A673 (cell line): ENCODE measurements at regions not wholly inside any gene's neighbourhood (a gene's known extent, or its start where the extent isn't known, plus 50 kb on each side); places are given as distances from the start of the nearest gene placed in this dataset.

Experiments
- CTCF ChIP-seq: fragments of 300-800, 200-600 bp; sonication (generic); conservative IDR thresholded peaks from 2 replicates; pipeline ENCODE4 v1.5.1; 2017; ENCODE audit warnings: low read depth, mild to moderate bottlenecking, antibody characterized with exemption, low read length, moderate library complexity, mixed read lengths
- EZH2 ChIP-seq: fragments of 200-600 bp; sonication (generic); IDR thresholded peaks from 2 replicates; pipeline ENCODE4 v1.6.1; 2017; ENCODE audit warnings: borderline replicate concordance, low read depth, mild to moderate bottlenecking, mixed read lengths, antibody characterized with exemption, low read length; ENCODE audit not compliant: poor library complexity, severe bottlenecking

DNA sequence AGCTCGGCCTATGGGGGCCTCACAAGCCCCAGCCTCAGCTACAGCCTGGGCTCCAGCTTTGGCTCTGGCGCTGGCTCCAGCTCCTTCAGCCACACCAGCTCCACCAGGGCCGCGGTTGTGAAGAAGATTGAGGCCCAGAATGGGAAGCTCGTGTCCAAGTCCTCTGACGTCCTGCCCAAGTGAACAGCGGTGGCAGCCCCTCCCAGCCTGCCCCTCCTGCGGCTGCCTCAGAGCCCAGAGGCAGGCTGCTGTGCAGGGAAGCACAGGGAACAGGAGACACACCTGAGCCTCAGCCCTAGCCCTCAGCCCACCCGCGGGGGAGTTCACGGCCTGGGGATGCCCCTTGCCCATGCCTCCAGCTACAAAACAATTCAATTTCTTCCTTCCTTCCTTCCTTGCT, 75.7 kb upstream of the ZXDA start:
- TF ChIP-seq CTCF = no peak
- no peak for TF ChIP-seq EZH2
